ENCODE measurements at regions not wholly inside any gene's neighbourhood (a gene's known extent, or its start where the extent isn't known, plus 50 kb on each side); places are given as distances from the start of the nearest gene placed in this dataset.

DNA sequence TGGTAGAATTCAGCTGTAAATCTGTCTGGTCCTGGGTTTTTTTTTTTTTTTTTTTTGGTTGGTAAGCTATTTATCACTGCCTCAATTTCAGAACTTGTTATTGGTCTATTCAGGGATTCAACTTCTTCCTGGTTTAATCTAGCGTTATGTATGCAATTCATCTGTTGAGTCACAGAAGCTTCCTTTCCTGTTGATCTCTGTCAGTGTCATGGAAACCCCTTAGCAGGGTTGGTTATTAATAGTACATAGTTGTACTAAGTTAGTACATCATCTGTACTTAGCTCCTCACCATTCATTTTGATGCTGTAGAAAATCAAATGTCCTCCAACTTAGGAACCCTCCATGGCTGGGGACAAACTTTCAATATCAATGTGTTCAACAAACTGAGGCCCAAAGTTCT, 51.0 kb upstream of the BARHL2 start:
- peaks cover 31% of the 10 kb centered on the region for H3K9me3 Mint-ChIP-seq
- TF ChIP-seq, protein P1, sequence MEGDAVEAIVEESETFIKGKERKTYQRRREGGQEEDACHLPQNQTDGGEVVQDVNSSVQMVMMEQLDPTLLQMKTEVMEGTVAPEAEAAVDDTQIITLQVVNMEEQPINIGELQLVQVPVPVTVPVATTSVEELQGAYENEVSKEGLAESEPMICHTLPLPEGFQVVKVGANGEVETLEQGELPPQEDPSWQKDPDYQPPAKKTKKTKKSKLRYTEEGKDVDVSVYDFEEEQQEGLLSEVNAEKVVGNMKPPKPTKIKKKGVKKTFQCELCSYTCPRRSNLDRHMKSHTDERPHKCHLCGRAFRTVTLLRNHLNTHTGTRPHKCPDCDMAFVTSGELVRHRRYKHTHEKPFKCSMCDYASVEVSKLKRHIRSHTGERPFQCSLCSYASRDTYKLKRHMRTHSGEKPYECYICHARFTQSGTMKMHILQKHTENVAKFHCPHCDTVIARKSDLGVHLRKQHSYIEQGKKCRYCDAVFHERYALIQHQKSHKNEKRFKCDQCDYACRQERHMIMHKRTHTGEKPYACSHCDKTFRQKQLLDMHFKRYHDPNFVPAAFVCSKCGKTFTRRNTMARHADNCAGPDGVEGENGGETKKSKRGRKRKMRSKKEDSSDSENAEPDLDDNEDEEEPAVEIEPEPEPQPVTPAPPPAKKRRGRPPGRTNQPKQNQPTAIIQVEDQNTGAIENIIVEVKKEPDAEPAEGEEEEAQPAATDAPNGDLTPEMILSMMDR (IDR thresholded peaks at IDR 0.05), result no peak
- DNase-seq, result no peak
- H3K4me1 Mint-ChIP-seq (ENCODE audit: low read depth), result no peaks in the 10 kb centered on the region
- H3K27me3 Mint-ChIP-seq (ENCODE audit: insufficient read depth), result peaks cover 3% of the 10 kb centered on the region; the same call in 1 of the 2 replicates
- no peak overlapping the region for H3K27ac Mint-ChIP-seq
- no peaks in the 10 kb centered on the region for H3K36me3 Mint-ChIP-seq (ENCODE audit: low read depth)
- no peak overlapping the region for H3K4me3 Mint-ChIP-seq

Data from HFFc6 (cell line).